ENCODE measurements at regions not wholly inside any gene's neighbourhood (a gene's known extent, or its start where the extent isn't known, plus 50 kb on each side); places are given as distances from the start of the nearest gene placed in this dataset.

- DNase-seq, result no peak
Observed at GRCh38 chr2:18750672-18751554, 161.5 kb upstream of the NT5C1B start.

DNA sequence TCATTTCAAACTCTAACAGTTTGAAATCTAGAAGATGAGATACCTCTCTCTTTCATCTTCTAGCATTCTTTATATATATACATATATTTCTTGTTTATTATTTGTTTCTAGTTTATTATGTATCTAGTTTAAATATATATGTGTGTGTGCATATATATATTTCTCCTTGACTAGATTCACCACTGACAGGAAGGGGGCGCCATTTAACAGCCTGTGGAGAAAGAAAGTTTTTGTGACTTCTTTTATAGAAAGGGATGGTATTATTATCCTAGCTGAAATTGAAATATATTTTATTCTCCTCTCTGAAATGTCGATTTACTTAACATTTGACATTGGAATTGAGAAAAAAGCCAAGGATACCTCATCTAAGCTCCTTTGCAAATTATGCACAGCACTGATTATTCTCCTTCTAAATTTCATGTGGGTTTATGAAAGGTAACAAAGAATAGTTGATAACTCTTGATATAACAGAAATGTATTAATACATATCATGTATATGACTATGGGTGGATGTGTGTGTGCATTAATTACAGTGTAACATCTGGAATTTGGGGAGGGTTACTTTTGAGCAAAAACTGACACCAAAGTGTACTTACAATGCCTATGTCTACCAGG is 160.7 kb upstream of the NT5C1B start:
- peak; percentile 1 for DNase-seq

DNA sequence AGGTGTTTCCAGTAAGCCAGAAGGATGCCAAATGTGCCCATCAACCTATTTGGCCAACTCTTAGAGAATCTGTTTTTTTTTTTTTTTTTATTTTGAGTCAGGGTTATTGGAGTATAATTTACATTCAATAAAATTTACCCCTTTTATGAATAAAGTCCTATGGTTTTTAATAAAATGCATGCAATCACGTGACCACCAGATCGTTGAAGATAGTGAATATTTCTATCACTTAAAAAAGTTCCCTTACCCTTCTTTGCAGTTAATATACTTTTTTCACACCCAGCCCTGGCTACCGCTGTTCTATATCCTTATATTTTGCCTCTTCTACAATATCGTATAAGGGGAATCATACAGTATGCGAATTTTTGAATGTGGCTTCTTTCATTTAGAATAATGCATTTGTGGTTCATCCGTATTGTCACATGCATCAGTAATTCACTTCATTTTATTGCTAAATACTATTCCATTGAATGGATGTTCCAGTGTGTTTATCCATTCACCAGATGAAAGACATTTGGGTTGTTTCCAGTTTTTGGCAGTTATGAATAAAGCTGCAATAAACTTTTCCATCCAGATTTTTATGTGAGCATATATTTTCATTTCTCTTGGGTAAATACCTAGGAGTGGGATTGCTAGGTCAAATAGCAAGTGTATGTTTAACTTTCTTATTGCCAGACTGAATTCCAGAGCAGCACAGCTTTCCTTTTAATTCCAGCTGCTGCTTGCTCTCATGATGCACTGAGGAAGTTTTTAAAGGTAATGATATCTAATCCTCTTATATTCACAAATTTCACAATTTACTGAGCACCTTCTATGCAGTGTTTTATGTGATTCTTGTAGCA is 156.3 kb upstream of the NT5C1B start:
- DNase-seq, result no peak

DNA sequence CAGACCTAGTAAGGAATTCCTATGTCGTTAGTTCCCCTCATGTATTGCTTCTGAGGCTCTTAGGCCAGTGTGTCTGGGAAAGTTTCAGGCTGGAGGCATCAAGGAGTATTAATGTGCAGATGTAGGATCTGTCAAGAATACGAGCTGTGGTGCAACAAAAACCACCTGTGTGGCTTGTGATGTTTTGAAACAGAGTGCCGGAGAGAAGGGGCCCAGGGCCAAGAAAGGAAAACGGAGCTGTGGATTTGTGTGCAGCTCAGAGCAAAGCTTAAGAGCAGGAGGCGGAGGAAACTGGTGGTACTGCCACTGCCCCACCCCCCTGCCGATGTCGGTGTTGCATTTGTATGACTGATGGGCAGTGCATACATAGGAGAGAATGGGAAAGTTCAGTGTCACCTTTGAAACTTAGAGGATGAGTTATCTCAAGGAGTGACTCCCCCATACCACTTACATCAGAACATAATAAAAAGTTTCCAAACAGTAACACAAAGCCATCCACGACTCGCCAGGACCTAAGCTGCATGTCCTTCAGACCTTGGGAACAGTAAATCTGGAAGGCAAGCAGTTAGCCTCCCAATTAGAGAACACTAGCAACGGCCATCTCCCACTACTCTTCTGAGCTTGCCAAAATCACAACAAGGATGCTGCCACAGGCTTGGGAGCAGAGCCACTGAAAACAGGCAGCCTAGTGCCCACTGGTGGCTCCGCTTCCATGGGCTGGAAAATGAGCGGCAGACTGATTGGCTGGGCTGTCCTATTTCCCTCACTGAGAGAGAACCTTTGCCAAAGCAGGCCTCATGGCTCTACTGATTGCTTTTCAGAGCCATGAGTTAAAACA is 152.7 kb upstream of the NT5C1B start:
- DNase-seq, result no peak

- DNase-seq, result no peak
Observed at GRCh38 chr2:18741191-18741590, 151.8 kb upstream of the NT5C1B start.

- DNase-seq, result no peak
Observed at GRCh38 chr2:18740474-18740881, 151.1 kb upstream of the NT5C1B start.

GRCh38 chr2:18731666-18732065 is 142.3 kb upstream of the NT5C1B start:
- no peak for DNase-seq

- DNase-seq, result no peak
Observed at GRCh38 chr2:18724371-18725145, 135.2 kb upstream of the NT5C1B start.

GRCh38 chr2:18723219-18723618 is 133.8 kb upstream of the NT5C1B start:
- no peak for DNase-seq

DNA sequence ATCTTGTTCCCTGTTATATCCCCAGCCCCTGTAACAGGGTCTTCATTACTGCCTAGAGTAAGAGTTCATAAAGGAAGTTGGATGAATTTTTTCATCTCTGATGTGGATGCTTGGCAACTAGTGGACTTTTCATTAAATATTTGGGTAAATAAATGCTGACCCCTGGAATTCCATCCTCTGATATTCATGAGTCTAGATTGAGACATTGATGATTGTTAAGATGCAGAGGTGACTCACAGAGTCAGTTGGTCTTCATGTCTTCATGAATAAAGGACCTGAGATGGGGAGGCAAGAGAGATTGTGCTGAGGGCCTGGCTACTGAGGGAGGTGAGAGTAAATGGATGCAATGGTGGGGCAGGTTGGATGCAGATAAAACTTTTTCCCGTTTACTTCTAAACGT is 132.7 kb upstream of the NT5C1B start:
- DNase-seq, result no peak

- no peak for DNase-seq
Observed at GRCh38 chr2:18721038-18721922, 131.9 kb upstream of the NT5C1B start.

- DNase-seq, result no peak
Observed at GRCh38 chr2:18719978-18720775, 130.8 kb upstream of the NT5C1B start.

GRCh38 chr2:18708203-18708715 is 118.9 kb upstream of the NT5C1B start:
- DNase-seq, result no peak

- DNase-seq, result no peak
Observed at GRCh38 chr2:18706001-18706400, 116.6 kb upstream of the NT5C1B start.

DNA sequence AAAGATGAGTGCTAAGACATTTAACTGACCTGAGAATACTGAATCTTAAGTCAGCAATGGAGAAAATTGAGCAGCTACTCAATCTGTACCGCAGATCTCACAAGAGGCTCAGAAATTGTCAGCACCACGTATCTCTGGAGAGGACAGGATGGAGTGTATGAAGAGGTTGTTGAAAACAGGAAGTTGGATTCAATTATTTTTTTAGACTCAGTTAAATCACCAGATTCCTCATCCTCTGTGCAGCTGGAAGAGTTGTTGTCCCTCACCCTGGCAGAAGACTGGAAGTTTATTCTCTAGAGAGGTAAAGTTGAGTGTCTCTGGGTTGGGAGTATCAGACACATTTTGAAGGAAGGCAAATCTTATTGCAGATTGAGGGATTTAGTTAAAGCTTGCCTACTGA is 114.9 kb upstream of the NT5C1B start:
- no peak for DNase-seq

DNA sequence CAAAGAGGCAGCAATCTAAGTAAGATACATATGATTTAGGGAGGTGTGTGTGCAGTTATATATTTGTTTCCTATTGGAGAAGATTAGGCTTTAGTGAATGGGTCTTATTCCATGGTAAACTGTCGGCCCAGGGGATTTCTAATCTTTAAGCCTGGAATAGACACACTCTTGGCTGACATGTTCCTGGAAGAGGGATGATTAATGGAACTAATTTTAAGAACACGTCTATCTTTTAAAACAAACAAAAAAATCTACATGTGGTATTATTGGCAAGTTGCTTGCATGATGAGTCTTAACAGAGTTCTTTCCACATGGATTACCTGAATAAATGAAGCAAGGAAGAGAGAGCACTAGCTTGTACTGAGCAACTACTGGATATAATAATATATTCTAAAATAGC is 114.2 kb upstream of the NT5C1B start:
- DNase-seq, result no peak

DNA sequence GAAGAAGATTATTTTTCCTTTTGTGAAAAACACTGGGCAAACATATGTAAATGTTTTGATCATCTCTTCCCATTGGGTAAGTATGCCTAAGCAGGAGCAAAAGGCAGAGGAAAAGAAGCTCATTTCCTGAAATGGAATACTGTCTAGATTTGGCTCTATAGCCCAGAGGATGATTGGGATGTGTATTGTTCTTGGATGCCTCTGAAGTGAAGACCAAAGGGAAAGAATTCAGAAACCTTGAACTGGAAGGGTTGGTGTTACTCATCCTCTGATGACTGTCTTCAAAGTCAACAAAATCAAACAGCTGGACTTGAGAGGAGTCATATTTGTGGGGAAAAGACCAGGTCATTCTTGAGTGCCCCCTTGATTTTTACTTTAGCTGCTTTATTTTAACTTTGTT is 112.6 kb upstream of the NT5C1B start:
- DNase-seq, result no peak

DNA sequence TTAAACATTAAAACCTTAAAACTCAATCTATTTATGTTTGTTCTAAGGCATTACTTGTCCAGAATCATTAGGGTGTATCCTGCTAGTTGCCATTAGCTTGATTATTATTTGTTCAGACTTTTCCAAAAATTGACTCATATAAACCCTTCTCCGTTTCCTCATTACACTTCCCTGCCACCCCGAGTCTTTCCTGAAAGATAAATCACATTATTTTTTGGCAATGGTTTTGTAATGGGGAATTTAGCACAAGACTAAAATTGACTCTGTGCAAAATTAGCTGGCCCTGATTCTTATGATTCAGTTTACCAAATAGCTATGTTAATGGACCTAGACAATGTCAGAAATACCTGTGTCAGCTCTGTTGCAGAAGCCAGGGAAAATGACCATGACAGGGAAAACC is 112.2 kb upstream of the NT5C1B start:
- no peak for DNase-seq

DNA sequence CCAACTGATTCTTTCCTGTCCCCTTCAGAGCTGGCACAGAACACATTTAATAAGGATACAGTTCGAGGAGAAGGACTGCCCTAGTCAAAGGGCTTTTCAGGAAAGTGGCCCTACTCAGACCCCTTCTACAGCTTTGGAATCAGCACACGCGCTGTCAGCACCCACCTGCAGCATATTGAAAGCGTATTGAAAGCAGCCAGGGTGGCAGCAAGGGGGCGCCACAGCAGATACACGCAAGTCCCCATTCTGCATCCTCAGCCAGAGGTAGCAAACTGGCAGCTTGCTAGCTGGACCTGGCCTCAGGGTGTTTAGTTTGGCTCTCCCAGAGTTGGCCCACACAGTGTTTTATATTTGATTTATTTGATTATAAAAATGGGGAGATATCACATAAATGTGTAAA is 101.0 kb upstream of the NT5C1B start:
- DNase-seq, result no peak
